Activated naive CD8-positive, alpha-beta T cell treated with anti-CD3 and anti-CD28 coated beads for 36 hours (primary cell): ENCODE measurements at regions not wholly inside any gene's neighbourhood (a gene's known extent, or its start where the extent isn't known, plus 50 kb on each side); places are given as distances from the start of the nearest gene placed in this dataset.
"Not testable (repeated sequence)": the region's sequence is repeated elsewhere in the genome, so short reads cannot be mapped to it uniquely, and the experiment has no call there.

Experiments
- DNase-seq: peaks from one replicate; pipeline ENCODE4 v3.0.0; 2021
- H3K27ac Mint-ChIP-seq: one replicate; pipeline ENCODE4 v1.8.0; 2022; ENCODE audit warnings: mild to moderate bottlenecking, moderate library complexity, mixed read lengths
- H3K27me3 Mint-ChIP-seq: one replicate; pipeline ENCODE4 v1.8.0; 2022; ENCODE audit warnings: mild to moderate bottlenecking, mixed read lengths
- H3K36me3 Mint-ChIP-seq: one replicate; pipeline ENCODE4 v1.8.0; 2021; ENCODE audit warnings: mild to moderate bottlenecking, mixed read lengths
- H3K4me1 Mint-ChIP-seq: one replicate; pipeline ENCODE4 v1.8.0; 2021; ENCODE audit warnings: mixed read lengths
- H3K4me3 Mint-ChIP-seq: one replicate; pipeline ENCODE4 v1.8.0; 2022; ENCODE audit warnings: mild to moderate bottlenecking, moderate library complexity, mixed read lengths
- H3K9me3 Mint-ChIP-seq: one replicate; pipeline ENCODE4 v1.8.0; 2022; ENCODE audit warnings: mixed read lengths

DNA sequence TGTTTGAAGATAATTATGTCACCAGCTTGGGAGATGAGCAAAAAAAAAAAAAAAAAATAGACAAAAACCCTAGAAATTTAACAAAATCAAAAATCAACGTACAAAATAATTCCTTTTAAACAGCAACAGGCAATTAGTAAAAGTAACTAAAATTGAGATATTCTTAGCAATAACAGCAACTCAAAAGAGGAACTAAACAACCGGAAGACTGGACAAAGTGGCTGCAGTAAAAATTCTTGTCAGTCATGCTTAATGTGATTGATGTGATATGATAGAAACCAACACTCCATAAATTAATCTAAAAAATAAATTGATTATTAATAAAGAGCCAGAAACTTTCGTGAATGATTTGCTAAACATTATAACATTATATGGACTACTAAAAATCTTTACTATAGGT is 1534.6 kb upstream of the AGA start:
- Mint-ChIP-seq H3K36me3 (no peaks in the 10 kb centered on the region), H3K4me3 (no peak overlapping the region), H3K4me1 (no peaks in the 10 kb centered on the region), H3K9me3 (peaks cover 2% of the 10 kb centered on the region), H3K27ac (no peak overlapping the region), H3K27me3 (no peaks in the 10 kb centered on the region)
- DNase-seq = no peak

DNA sequence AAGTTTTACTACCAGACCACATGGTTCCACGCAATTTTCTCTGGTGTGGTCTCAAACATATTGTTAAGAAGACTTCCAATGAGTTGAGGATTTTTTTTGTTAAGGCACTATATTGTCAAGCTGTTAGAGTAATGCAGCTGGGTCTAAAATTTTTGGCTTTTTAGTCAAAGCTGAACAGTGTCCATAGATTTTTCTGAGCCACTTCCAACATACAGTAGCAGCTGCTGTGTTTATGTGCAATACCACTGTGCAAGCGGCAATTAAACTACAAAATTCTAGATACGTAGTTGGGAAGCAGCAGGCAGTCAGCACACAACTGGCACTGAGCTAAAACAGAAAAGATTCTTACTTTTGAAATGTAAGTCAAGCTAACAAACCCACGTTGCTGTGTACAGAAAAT is 1551.1 kb upstream of the AGA start:
- Mint-ChIP-seq H3K36me3 (peaks cover 1% of the 10 kb centered on the region), H3K4me3 (no peak overlapping the region)

DNA sequence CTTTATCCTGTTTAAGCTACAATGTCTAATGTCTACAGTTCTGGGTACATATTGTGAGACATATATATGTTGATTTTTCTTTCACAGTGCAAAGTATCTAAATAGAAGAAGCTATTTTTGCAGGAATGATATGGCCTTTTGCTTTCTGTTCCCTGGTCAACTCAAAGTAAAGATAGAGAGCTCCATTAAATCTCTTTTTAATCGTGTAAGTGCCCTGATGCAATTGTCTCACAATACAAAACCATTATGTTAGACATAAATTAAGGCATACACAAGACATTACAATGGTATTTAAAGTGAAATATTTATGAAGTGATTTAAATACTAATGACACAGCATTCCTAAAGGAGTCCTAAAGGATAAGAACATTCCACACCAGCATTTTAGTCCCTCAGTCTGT is 1559.7 kb upstream of the AGA start:
- DNase-seq = no peak
- no peaks in the 10 kb centered on the region for H3K4me1 Mint-ChIP-seq
- no peak overlapping the region for H3K27ac Mint-ChIP-seq
- no peaks in the 10 kb centered on the region for H3K27me3 Mint-ChIP-seq
- peaks cover 2% of the 10 kb centered on the region for H3K9me3 Mint-ChIP-seq
- H3K4me3 Mint-ChIP-seq = no peak overlapping the region
- H3K36me3 Mint-ChIP-seq = no peaks in the 10 kb centered on the region

More for the DNA sequence above, 1551.1 kb upstream of the AGA start:
- H3K9me3 Mint-ChIP-seq = peaks cover 4% of the 10 kb centered on the region
- H3K4me1 Mint-ChIP-seq = no peaks in the 10 kb centered on the region
- H3K27me3 Mint-ChIP-seq = no peaks in the 10 kb centered on the region
- H3K27ac Mint-ChIP-seq = no peak overlapping the region
- no peak for DNase-seq

DNA sequence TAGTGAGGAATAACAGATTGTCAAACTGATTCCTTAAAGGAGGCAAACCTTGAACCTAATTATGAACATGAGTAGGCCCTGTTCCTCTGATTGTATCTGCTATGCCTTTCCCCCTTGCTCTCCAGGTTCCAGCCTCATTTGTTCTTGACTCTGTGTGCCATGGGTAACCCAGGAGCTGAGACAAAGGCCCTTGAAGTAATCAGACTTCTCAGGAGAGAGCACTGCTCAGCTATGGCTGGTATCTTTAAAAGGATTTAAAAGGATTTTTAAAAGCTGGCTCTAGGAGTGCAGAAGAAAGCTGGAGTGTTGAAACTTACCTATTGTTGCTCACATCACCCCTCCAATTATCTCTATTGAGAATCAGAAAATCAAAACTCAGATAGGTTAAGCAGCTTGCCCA is 1565.5 kb upstream of the AGA start:
- Mint-ChIP-seq H3K9me3 (peaks cover 2% of the 10 kb centered on the region), H3K27me3 (no peaks in the 10 kb centered on the region), H3K4me3 (no peak overlapping the region), H3K4me1 (no peaks in the 10 kb centered on the region), H3K27ac (no peak overlapping the region), H3K36me3 (no peaks in the 10 kb centered on the region)
- no peak for DNase-seq

DNA sequence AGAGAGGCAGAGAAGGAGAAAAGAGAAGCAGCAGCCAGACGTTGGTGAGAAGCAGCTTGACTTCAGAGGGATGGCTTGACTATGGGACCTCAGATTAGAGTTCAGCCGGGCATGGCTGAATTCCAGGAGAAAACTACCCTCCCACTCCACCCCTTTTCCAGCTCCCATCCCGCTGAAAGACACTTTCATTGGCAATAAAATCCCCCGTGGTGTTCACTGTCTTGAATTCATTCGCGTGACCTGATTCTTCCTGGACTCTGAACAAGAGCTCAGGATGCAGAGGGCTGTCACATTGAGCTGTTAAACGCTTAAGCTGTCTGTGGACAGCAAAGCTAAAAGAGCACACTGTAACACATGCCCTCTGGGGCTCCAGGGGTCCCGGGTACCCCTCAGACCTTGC is 1575.3 kb upstream of the AGA start:
- H3K27ac Mint-ChIP-seq = no peak overlapping the region
- no peak for DNase-seq
- H3K27me3 Mint-ChIP-seq = no peaks in the 10 kb centered on the region
- no peaks in the 10 kb centered on the region for H3K36me3 Mint-ChIP-seq
- H3K9me3 Mint-ChIP-seq = peaks cover 7% of the 10 kb centered on the region
- no peak overlapping the region for H3K4me3 Mint-ChIP-seq
- H3K4me1 Mint-ChIP-seq = no peaks in the 10 kb centered on the region

DNA sequence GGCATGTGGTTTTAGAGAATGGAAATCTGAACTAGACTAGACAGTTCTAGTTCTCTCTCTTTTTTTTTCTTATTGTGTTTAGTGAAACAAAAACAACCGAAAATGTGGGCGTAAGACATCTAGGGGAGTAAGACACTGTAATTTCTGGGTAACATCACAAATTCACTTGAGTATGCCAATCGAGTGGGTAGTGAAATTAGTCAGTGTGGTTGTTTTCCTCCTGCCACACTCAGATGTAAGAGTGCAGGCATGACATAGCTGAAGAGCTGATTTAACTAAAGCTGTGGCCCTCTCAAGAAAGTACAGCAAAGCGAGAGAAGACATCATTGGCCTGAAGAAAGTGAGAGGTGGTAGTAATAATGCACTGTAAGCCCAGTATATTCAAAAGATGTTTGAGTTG is 1585.3 kb upstream of the AGA start:
- Mint-ChIP-seq H3K4me3 (no peak overlapping the region), H3K9me3 (peaks cover 6% of the 10 kb centered on the region), H3K27me3 (no peaks in the 10 kb centered on the region), H3K4me1 (no peaks in the 10 kb centered on the region), H3K27ac (no peak overlapping the region), H3K36me3 (no peaks in the 10 kb centered on the region)
- DNase-seq = no peak

DNA sequence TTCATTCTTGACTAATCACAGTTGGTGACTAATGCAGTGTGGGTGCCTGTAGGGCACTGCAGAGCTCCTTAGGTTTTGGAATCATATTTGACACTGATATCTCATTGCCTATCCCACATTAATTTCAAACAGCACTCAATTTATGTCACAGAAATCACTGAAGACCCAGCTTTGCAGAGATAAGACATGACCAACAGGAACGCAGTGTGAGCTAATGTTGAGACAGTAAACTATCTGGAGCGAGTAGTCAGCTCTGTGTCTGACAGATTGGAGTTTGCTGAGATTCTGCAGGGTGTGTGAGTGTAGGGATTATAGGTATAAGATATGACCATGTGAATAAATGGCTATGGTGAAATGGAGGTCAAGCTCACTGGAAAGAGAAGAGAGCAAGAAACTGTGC is 1586.1 kb upstream of the AGA start:
- H3K27ac Mint-ChIP-seq = no peak overlapping the region
- no peak overlapping the region for H3K4me3 Mint-ChIP-seq
- H3K4me1 Mint-ChIP-seq = no peaks in the 10 kb centered on the region
- H3K36me3 Mint-ChIP-seq = no peaks in the 10 kb centered on the region
- no peak for DNase-seq
- peaks cover 7% of the 10 kb centered on the region for H3K9me3 Mint-ChIP-seq
- no peaks in the 10 kb centered on the region for H3K27me3 Mint-ChIP-seq

DNA sequence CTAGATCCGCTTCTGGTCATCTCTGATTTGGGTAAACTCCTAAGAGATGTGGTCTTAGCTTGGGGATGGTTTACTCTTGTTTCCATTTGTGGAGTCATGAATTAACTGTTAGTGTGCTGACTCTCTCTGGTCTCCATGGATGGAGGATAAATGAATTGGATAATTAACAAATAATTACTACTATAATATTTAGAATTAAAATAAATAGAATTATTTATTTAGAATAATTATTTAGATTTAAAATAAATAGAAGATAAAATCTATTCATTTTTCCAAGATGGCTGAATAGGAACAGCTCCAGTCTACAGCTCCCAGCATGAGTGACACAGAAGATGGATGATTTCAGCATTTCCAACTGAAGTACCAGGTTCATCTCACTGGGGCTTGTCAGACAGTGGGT is 1587.4 kb upstream of the AGA start:
- Mint-ChIP-seq H3K4me3 (no peak overlapping the region), H3K4me1 (no peaks in the 10 kb centered on the region), H3K27me3 (no peaks in the 10 kb centered on the region), H3K27ac (no peak overlapping the region), H3K36me3 (no peaks in the 10 kb centered on the region), H3K9me3 (peaks cover 9% of the 10 kb centered on the region)
- DNase-seq = no peak

DNA sequence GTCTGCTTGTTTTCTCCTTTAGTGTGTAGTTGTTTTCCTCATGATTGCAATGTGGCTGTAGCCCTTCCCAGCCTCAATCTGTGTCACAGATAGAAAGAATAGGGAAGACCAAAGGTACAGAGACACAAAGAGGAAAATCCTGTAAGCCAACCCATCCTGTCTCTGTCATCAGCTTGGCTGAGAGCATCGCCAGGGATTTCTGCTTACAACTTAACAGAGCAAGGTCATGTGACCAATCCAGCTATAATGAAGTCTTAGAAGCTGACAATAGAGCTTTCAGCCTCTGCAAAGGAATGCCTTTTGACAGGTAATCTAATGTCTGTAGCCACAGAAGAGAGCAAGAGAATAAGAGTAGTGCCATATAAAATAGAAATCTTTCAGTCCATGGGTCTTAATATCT is 1598.0 kb upstream of the AGA start:
- Mint-ChIP-seq H3K36me3 (no peaks in the 10 kb centered on the region), H3K4me3 (no peak overlapping the region), H3K9me3 (peaks cover 3% of the 10 kb centered on the region), H3K27me3 (no peaks in the 10 kb centered on the region), H3K4me1 (no peaks in the 10 kb centered on the region), H3K27ac (no peak overlapping the region)
- no peak for DNase-seq

DNA sequence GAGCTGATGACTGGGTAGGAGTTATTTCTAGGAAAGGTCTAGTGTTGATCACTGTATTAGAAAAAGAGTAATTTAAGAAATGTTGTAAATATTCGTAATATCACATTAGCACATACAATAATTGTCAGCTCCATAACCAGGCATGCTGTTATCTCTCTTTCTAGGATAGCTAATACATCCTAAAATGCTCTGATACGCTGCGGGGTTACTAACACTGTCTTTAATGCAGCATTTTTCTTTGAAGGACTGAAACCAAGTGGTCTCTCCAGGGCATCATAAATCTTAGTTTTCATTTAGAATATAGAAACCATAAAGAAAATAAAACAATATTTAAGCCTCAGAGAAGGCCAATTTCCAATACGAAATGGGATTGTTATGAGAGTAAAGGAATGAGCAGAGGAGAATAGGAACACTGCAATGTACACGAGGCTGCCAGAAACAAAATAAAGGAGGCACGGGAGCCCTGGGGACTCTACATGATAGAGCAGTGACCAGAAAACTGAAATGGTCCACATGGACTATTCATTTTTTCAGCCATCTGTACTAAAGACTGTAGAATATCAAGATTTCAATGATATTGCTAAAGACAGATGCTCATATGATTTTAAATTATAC is 1606.7 kb upstream of the AGA start:
- DNase-seq = no peak
- H3K9me3 Mint-ChIP-seq = peaks cover 2% of the 10 kb centered on the region
- H3K27me3 Mint-ChIP-seq = no peaks in the 10 kb centered on the region
- no peak overlapping the region for H3K27ac Mint-ChIP-seq
- H3K36me3 Mint-ChIP-seq = no peaks in the 10 kb centered on the region
- no peaks in the 10 kb centered on the region for H3K4me1 Mint-ChIP-seq
- no peak overlapping the region for H3K4me3 Mint-ChIP-seq

DNA sequence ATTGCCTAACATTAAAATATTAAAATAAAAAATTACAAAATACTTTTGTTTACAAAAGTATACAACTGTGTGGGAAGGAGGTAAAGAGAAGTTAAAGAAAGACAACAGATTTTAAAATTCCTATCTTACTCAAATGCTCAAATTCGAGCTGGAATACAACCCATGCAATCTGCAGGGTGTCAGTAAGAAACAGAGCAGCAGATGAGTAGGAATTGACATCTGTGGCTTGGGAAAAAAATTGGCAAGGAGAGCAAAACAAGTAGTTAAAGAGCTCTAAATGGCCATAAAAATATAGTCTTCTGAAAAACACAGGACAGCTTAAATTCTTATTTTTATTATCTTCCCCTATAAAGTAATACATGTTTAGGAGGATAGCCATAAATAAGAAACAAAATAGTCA is 1609.0 kb upstream of the AGA start:
- no peak for DNase-seq
- Mint-ChIP-seq H3K4me1 (no peaks in the 10 kb centered on the region), H3K4me3 (no peak overlapping the region), H3K36me3 (no peaks in the 10 kb centered on the region), H3K27me3 (no peaks in the 10 kb centered on the region), H3K9me3 (peaks cover 2% of the 10 kb centered on the region), H3K27ac (no peak overlapping the region)

DNA sequence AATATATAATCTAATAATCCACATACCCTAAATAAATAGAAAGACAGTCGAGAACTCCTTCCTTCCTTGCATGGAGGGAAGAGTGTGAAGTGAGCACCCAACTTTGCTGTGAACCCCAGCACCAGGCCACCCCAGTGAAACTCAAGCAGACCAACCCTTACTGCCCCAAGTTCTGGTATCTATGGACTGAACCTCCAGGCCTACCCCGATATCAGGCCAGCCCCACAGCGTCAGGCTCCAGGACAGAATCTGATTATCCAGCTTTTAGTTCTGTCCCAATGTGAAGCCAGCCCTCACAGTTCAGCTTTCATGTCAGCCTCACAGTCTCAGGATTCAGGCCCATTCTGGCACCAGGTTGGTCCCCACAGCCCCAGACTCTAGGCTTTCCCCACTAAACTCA is 1617.2 kb upstream of the AGA start:
- no peaks in the 10 kb centered on the region for H3K4me1 Mint-ChIP-seq
- no peaks in the 10 kb centered on the region for H3K36me3 Mint-ChIP-seq
- no peak for DNase-seq
- no peak overlapping the region for H3K4me3 Mint-ChIP-seq
- no peak overlapping the region for H3K27ac Mint-ChIP-seq
- peaks cover 2% of the 10 kb centered on the region for H3K9me3 Mint-ChIP-seq
- H3K27me3 Mint-ChIP-seq = no peaks in the 10 kb centered on the region

DNA sequence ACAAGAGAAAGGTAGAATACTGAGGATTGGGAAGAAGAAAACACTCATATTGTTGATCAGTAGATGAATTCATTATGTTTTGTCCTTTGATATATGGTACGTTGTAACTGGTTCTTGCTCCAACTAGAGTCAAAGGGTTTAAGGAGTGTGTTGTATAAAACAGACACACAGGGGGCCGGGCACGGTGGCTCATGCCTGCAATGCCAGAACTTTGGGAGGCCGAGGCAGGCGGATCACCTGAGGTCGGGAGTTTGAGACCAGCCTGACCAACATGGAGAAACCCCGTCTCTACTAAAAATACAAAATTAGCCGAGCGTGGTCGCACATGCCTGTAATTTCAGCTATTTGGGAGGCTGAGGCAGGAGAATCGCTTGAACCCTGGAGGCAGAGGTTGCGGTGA is 1624.0 kb upstream of the AGA start:
- H3K36me3 Mint-ChIP-seq, H3K4me1 Mint-ChIP-seq, H3K27ac Mint-ChIP-seq, H3K27me3 Mint-ChIP-seq, H3K9me3 Mint-ChIP-seq, DNase-seq, H3K4me3 Mint-ChIP-seq: not testable (repeated sequence)

DNA sequence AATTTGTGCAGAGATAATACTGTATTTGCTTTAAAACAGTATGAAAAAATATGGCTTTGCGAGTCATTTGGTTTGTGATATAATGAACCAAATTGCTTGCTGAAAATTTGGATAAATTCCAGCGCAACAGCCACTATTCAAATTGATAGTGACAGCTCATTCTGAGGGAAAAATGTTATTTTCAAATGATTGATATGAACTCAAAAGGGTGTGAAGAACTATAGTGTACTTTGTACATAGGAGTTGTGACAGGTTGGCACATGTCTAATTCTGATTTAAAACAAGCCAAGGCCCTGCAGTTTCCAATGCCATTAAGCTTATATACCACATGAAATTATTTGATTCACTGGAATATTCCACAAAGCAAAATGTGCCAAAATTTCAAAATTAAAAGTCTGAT is 1628.9 kb upstream of the AGA start:
- no peaks in the 10 kb centered on the region for H3K36me3 Mint-ChIP-seq
- H3K27me3 Mint-ChIP-seq = no peaks in the 10 kb centered on the region
- H3K4me1 Mint-ChIP-seq = no peaks in the 10 kb centered on the region
- no peak overlapping the region for H3K27ac Mint-ChIP-seq
- DNase-seq = no peak
- H3K4me3 Mint-ChIP-seq = no peak overlapping the region
- peaks cover 2% of the 10 kb centered on the region for H3K9me3 Mint-ChIP-seq

DNA sequence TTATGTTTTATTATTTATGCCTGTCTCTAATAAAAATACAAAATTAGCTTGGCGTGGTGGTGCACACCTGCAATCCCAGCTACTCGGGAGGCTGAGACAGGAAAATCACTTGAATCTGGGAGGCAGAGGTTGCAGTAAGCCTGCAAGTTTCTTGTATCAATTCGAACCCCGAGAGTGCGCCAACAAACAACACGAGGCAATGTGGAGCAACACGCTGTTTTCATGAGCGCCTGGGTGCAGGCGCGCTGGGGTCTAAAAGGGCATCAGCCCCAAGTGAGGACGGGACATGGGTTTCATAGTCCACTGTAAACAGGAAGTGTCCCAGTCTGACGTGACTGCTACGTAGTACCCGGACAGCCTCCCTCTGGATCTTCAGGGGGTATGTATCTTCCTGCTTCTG is 1634.6 kb upstream of the AGA start:
- H3K4me1 Mint-ChIP-seq = no peaks in the 10 kb centered on the region
- H3K27ac Mint-ChIP-seq = no peak overlapping the region
- DNase-seq = no peak
- H3K4me3 Mint-ChIP-seq = no peak overlapping the region
- H3K36me3 Mint-ChIP-seq = no peaks in the 10 kb centered on the region
- peaks cover 5% of the 10 kb centered on the region for H3K9me3 Mint-ChIP-seq
- no peaks in the 10 kb centered on the region for H3K27me3 Mint-ChIP-seq

DNA sequence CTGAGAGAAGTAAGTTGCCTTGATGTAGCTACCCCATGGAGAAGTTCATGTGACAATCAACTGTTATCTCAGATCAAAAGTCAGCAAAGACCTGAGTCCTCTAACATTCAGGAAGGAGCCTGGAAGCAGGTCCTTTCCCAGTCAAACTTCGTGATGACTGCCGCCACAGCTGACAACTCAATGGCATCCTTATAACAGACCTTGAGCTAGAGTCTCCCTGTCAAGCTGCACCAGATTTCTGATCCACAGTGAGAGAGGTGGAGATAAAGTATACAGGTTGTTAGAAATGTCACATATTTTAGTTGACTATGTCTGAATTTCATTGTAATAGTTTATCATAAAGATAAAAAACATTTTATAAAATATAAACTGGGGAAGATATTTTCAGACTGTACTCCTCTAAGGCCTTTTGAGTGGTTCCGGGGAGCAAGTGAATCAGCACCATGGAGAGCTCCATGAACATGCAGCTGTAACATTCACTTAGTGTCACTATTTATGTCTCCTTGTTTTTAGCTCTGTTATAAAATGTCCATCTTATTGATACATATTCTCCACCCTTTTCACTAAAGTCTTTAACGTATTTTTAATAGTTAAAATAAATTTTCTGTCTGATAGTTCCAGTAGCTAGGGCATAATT is 1653.5 kb upstream of the AGA start:
- H3K36me3 Mint-ChIP-seq = no peaks in the 10 kb centered on the region
- H3K27ac Mint-ChIP-seq = no peak overlapping the region
- H3K27me3 Mint-ChIP-seq = no peaks in the 10 kb centered on the region
- DNase-seq = no peak
- no peak overlapping the region for H3K4me3 Mint-ChIP-seq
- H3K4me1 Mint-ChIP-seq = no peaks in the 10 kb centered on the region
- H3K9me3 Mint-ChIP-seq = peaks cover 7% of the 10 kb centered on the region
